Osteoblast (primary cell): ENCODE measurements at regions not wholly inside any gene's neighbourhood (a gene's known extent, or its start where the extent isn't known, plus 50 kb on each side); places are given as distances from the start of the nearest gene placed in this dataset.

Experiments
- DNase-seq: peaks from one replicate; pipeline ENCODE4 v3.0.0; 2011; ENCODE audit warnings: low spot score, mixed read lengths; ENCODE audit not compliant: insufficient read length; ENCODE audit errors: missing footprints
- H2AFZ ChIP-seq: 2 replicates; pipeline ENCODE4 v1.6.0; 2011; ENCODE audit warnings: mild to moderate bottlenecking, low read length
- H3K27ac ChIP-seq: 2 replicates; pipeline ENCODE4 v1.5.1; 2011; ENCODE audit warnings: mild to moderate bottlenecking, low read depth, low read length, moderate library complexity
- H3K27me3 ChIP-seq: 2 replicates; pipeline ENCODE4 v1.6.0; 2012; ENCODE audit warnings: mild to moderate bottlenecking, control low read depth, inconsistent platforms, low read length, moderate library complexity; ENCODE audit not compliant: insufficient read depth
- H3K36me3 ChIP-seq: 2 replicates; pipeline ENCODE4 v1.5.1; 2011; ENCODE audit warnings: mild to moderate bottlenecking, low read length, control low read depth, moderate library complexity; ENCODE audit not compliant: insufficient read depth
- H3K4me1 ChIP-seq: 2 replicates; pipeline ENCODE4 v1.5.1; 2011; ENCODE audit warnings: mild to moderate bottlenecking, low read length, control low read depth, moderate library complexity; ENCODE audit not compliant: insufficient read depth
- H3K4me2 ChIP-seq: 2 replicates; pipeline ENCODE4 v1.6.0; 2011; ENCODE audit warnings: mild to moderate bottlenecking, low read length; ENCODE audit not compliant: insufficient read depth
- H3K4me3 ChIP-seq: fragments of 200-600 bp; sonication (generic); 3 replicates; pipeline ENCODE4 v1.5.1; 2012; ENCODE audit warnings: mild to moderate bottlenecking, low read length, inconsistent platforms; ENCODE audit not compliant: insufficient read depth
- H3K79me2 ChIP-seq: 2 replicates; pipeline ENCODE4 v1.6.0; 2012; ENCODE audit warnings: mild to moderate bottlenecking, low read length, control low read depth, inconsistent platforms; ENCODE audit not compliant: insufficient read depth
- H3K9me3 ChIP-seq: 2 replicates; pipeline ENCODE4 v1.5.1; 2011; ENCODE audit warnings: low read depth, low read length, control low read depth
- H4K20me1 ChIP-seq: 2 replicates; pipeline ENCODE4 v1.6.0; 2012; ENCODE audit warnings: mild to moderate bottlenecking, low read length, control low read depth; ENCODE audit not compliant: insufficient read depth
- TF ChIP-seq, protein P1 (sequence below): IDR thresholded peaks from 2 replicates; pipeline ENCODE4 v1.5.1; 2011; ENCODE audit warnings: mild to moderate bottlenecking, low read depth, low read length, moderate library complexity; ENCODE audit errors: extremely low read depth

DNA sequence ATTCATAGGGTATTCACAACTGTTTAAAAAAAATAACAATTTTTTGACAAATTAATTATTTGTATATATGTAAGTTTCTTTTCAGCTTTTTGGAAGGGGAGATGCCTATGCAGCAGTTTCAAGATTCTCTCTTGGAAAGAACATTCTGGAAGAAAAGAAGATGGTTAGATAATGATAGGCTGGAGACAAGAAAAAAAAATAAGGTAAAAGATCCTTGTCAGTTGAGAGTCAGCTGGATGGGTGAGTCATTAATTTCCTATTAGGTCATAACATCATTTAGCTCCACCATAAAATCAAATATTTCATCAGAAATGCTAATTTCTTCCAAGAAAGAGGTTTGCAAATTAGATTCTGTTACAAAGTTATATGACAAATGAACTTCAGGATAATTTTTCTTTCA, 880.4 kb downstream of the EPHA7 start:
- no peak for DNase-seq

DNA sequence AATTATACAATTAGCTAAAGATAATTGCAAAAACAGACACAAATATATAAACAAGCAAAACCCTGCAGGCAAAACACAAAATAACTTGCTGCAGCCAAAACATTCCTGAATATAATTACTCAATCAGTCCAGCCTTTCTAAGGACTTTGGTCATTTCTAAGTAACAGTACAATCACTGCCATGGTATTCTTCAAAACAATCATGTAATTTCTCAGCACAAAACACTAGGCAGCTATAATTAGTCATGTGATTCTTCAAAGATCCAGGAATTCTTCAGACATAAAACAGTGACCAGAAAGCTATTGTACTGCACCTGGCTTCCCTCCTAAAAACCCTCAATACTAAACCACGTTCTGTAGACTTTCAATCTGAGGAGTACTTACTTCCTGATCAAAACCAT, 881.1 kb downstream of the EPHA7 start:
- H4K20me1 ChIP-seq = no peaks in the 10 kb centered on the region
- no peaks in the 10 kb centered on the region for H3K4me1 ChIP-seq
- H3K9me3 ChIP-seq = no peaks in the 10 kb centered on the region
- no peak overlapping the region for H3K27ac ChIP-seq
- TF ChIP-seq, protein P1, sequence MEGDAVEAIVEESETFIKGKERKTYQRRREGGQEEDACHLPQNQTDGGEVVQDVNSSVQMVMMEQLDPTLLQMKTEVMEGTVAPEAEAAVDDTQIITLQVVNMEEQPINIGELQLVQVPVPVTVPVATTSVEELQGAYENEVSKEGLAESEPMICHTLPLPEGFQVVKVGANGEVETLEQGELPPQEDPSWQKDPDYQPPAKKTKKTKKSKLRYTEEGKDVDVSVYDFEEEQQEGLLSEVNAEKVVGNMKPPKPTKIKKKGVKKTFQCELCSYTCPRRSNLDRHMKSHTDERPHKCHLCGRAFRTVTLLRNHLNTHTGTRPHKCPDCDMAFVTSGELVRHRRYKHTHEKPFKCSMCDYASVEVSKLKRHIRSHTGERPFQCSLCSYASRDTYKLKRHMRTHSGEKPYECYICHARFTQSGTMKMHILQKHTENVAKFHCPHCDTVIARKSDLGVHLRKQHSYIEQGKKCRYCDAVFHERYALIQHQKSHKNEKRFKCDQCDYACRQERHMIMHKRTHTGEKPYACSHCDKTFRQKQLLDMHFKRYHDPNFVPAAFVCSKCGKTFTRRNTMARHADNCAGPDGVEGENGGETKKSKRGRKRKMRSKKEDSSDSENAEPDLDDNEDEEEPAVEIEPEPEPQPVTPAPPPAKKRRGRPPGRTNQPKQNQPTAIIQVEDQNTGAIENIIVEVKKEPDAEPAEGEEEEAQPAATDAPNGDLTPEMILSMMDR = no peak
- no peaks in the 10 kb centered on the region for H3K27me3 ChIP-seq
- H3K4me2 ChIP-seq = no peak overlapping the region
- DNase-seq = no peak
- H2AFZ ChIP-seq = no peak overlapping the region
- no peak overlapping the region for H3K4me3 ChIP-seq
- no peaks in the 10 kb centered on the region for H3K36me3 ChIP-seq
- no peaks in the 10 kb centered on the region for H3K79me2 ChIP-seq

More for the DNA sequence above, 880.4 kb downstream of the EPHA7 start:
- TF ChIP-seq, protein P1 = no peak
- no peak overlapping the region for H3K27ac ChIP-seq
- H3K4me3 ChIP-seq = no peak overlapping the region
- H3K9me3 ChIP-seq = no peaks in the 10 kb centered on the region
- H3K27me3 ChIP-seq = no peaks in the 10 kb centered on the region
- H4K20me1 ChIP-seq = no peaks in the 10 kb centered on the region
- H3K4me1 ChIP-seq = no peaks in the 10 kb centered on the region
- no peaks in the 10 kb centered on the region for H3K36me3 ChIP-seq
- H3K4me2 ChIP-seq = no peak overlapping the region
- H3K79me2 ChIP-seq = no peaks in the 10 kb centered on the region
- no peak overlapping the region for H2AFZ ChIP-seq

DNA sequence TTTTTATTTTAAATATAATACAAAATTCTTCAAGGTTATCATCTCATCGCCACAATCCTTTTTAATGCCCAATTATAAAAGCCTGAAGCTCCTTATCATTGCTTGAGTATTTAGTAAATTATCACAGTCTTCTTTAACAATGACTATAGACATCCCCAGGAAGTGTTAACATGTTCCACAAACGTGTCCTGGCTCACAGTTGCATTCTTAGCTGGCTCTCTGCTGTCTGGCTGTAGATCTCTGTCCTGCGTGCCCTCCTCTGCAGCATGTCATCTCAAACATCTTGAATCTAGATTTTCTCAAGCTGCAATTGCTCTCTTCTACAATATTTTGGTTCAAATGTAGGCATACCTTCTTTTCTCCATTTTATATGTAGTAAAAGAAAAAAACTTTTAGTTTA, 885.2 kb downstream of the EPHA7 start:
- no peak overlapping the region for H3K4me3 ChIP-seq
- H3K27ac ChIP-seq = no peak overlapping the region
- H3K36me3 ChIP-seq = no peaks in the 10 kb centered on the region
- H4K20me1 ChIP-seq = no peaks in the 10 kb centered on the region
- no peaks in the 10 kb centered on the region for H3K27me3 ChIP-seq
- no peaks in the 10 kb centered on the region for H3K9me3 ChIP-seq
- no peak overlapping the region for H2AFZ ChIP-seq
- no peaks in the 10 kb centered on the region for H3K4me1 ChIP-seq
- TF ChIP-seq, protein P1 = no peak
- no peak overlapping the region for H3K4me2 ChIP-seq
- DNase-seq = no peak
- H3K79me2 ChIP-seq = no peaks in the 10 kb centered on the region

DNA sequence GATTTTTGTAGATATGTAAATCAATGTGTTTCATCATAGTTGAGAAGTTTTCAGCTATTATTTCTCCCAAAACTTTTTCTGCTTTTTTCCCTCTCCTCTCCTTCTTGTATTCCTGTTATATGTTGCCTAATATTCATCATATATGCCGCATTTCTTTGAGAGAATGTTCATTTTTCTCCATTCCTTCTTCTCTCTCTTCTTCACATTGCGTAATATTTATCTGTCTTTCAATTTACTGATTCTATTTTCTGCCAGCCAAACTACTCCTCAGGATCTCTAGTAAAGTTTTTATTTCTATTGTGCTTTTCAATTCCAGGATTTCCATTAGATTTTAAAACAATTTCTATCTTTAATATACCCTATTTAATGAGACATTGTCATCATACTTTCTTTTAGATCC, 896.8 kb downstream of the EPHA7 start:
- Histone ChIP-seq H3K79me2 (no peaks in the 10 kb centered on the region), H3K27me3 (no peaks in the 10 kb centered on the region), H4K20me1 (no peaks in the 10 kb centered on the region), H3K4me1 (no peaks in the 10 kb centered on the region), H3K27ac (no peak overlapping the region), H3K9me3 (peaks cover 5% of the 10 kb centered on the region), H3K4me2 (no peak overlapping the region), H2AFZ (no peak overlapping the region), H3K36me3 (no peaks in the 10 kb centered on the region), H3K4me3 (no peak overlapping the region)
- TF ChIP-seq, protein P1 = no peak
- no peak for DNase-seq
